ENCODE measurements at regions not wholly inside any gene's neighbourhood (a gene's known extent, or its start where the extent isn't known, plus 50 kb on each side); places are given as distances from the start of the nearest gene placed in this dataset.

DNA sequence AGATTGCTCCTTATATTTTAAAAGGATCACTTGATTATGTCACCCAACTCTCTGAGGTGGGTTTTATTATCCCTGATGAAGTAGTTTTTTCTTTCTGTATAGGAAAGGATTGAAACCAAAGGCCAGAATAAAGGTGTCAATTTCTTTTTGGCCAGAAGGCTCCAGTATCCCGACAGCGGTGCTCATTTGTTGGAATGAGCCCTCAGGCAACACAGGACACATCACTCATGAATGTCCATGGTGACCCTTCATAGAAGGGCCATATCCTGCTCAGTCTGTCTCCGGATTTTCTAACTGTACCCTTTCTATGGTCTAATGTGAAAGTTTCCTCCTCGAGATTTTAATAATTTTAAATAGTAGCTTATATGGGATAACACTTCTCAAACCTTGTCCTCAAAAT, 171.3 kb upstream of the USP24 start:
- TF ChIP-seq POLR2A (IDR thresholded peaks at IDR 0.05): no peak
- TF ChIP-seq, protein P1, sequence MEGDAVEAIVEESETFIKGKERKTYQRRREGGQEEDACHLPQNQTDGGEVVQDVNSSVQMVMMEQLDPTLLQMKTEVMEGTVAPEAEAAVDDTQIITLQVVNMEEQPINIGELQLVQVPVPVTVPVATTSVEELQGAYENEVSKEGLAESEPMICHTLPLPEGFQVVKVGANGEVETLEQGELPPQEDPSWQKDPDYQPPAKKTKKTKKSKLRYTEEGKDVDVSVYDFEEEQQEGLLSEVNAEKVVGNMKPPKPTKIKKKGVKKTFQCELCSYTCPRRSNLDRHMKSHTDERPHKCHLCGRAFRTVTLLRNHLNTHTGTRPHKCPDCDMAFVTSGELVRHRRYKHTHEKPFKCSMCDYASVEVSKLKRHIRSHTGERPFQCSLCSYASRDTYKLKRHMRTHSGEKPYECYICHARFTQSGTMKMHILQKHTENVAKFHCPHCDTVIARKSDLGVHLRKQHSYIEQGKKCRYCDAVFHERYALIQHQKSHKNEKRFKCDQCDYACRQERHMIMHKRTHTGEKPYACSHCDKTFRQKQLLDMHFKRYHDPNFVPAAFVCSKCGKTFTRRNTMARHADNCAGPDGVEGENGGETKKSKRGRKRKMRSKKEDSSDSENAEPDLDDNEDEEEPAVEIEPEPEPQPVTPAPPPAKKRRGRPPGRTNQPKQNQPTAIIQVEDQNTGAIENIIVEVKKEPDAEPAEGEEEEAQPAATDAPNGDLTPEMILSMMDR (IDR thresholded peaks at IDR 0.05): no peak
